Small intestine (tissue), 7 donors: ENCODE measurements at regions not wholly inside any gene's neighbourhood (a gene's known extent, or its start where the extent isn't known, plus 50 kb on each side); places are given as distances from the start of the nearest gene placed in this dataset.

ENCODE experiments used
- DNase-seq, 2 donors: peaks; one replicate each; pipeline versions ENCODE4 v3.0.0 to v3.0.0-alpha.2; 2013
- FAIRE-seq: peaks from 2 replicates; lab custom pipeline; 2012; peaks lifted over from hg19 to GRCh38; lab: Jason Lieb, UNC
- H3K27ac ChIP-seq, 3 donors: one replicate each; pipeline ENCODE4 v1.5.1; 2013; ENCODE audit warnings: low read length in 2 of 3, mild to moderate bottlenecking in 2 of 3, control low read depth in 1 of 3, inconsistent platforms in 1 of 3, low read depth in 1 of 3, moderate library complexity in 1 of 3
- H3K27me3 ChIP-seq, 3 donors: one replicate each; pipeline ENCODE4 v1.6.1; 2013; ENCODE audit warnings: low read length in 3 of 3, inconsistent platforms in 1 of 3; ENCODE audit not compliant: control insufficient read depth in 3 of 3, insufficient read depth in 3 of 3
- H3K36me3 ChIP-seq, 3 donors: one replicate each; pipeline ENCODE4 v1.6.1; 2013; ENCODE audit warnings: low read length in 3 of 3, inconsistent platforms in 1 of 3, low read depth in 1 of 3, mild to moderate bottlenecking in 1 of 3, moderate library complexity in 1 of 3; ENCODE audit not compliant: control insufficient read depth in 3 of 3, insufficient read depth in 2 of 3
- H3K4me1 ChIP-seq, 3 donors: one replicate each; pipeline ENCODE4 v1.6.1; 2013; ENCODE audit warnings: low read length in 2 of 3, inconsistent platforms in 1 of 3, low read depth in 1 of 3, mild to moderate bottlenecking in 1 of 3, moderate library complexity in 1 of 3; ENCODE audit not compliant: control insufficient read depth in 3 of 3, insufficient read depth in 2 of 3
- H3K4me3 ChIP-seq, 3 donors: one replicate each; pipeline ENCODE4 v1.5.1; 2013; ENCODE audit warnings: low read length in 3 of 3, control low read depth in 1 of 3, inconsistent platforms in 1 of 3, low read depth in 1 of 3, mild to moderate bottlenecking in 1 of 3, moderate library complexity in 1 of 3
- H3K9me3 ChIP-seq, 2 donors: one replicate each; pipeline ENCODE4 v1.6.1; 2013; ENCODE audit warnings: low read depth in 1 of 2, low read length in 1 of 2; ENCODE audit not compliant: control insufficient read depth in 2 of 2, insufficient read depth in 1 of 2
- WGBS, 3 donors: extraction: QIAGEN DNeasy Blood & Tissue Kit; methylation state at CpG; one replicate each; pipeline ENCODE4 v1.1.7; 2013; 5-methylcytosine and 5-hydroxymethylcytosine counted together
- donor health status: healthy with polysubstance abuse.
- donor health status: control.
- donor health status: control.
- donor health status: Bipolar disorder and iron deficiency.
- donor health status: healthy.

- no peaks in the 10 kb centered on the region for H3K4me1 ChIP-seq
- no peaks in the 10 kb centered on the region for H3K36me3 ChIP-seq
These were observed 292.0 kb downstream of the FZD1 start for GRCh38 chr7:91556239-91556638.

GRCh38 chr7:91556956-91557650 is 292.9 kb downstream of the FZD1 start:
- WGBS, 3 donors, result 73 to 77% (median 73%) methylated on average over 7 of the region's 7 CpGs
- H3K36me3 ChIP-seq, result no peaks in the 10 kb centered on the region

More at GRCh38 chr7:91556239-91556638, 292.0 kb downstream of the FZD1 start:
- Histone ChIP-seq H3K4me3 (no peak overlapping the region), H3K9me3 (no peaks in the 10 kb centered on the region), H3K27ac (no peak overlapping the region), H3K27me3 (no peaks in the 10 kb centered on the region)
- WGBS, 3 donors, result 73 to 87% (median 76%) methylated on average over 4 of the region's 4 CpGs
- FAIRE-seq (no peak), DNase-seq (no peak)

GRCh38 chr7:91557789-91558404 is 293.7 kb downstream of the FZD1 start:
- H3K27ac ChIP-seq, result no peak overlapping the region
- H3K9me3 ChIP-seq, result no peaks in the 10 kb centered on the region
- H3K36me3 ChIP-seq, result no peaks in the 10 kb centered on the region
- H3K27me3 ChIP-seq, result no peaks in the 10 kb centered on the region
- DNase-seq (no peak), FAIRE-seq (no peak)
- H3K4me3 ChIP-seq, result no peak overlapping the region
- WGBS, 3 donors, result 65 to 77% (median 73%) methylated on average over 8 of the region's 8 CpGs
- H3K4me1 ChIP-seq, result no peaks in the 10 kb centered on the region

More at GRCh38 chr7:91556956-91557650, 292.9 kb downstream of the FZD1 start:
- Histone ChIP-seq H3K27ac (no peak overlapping the region), H3K27me3 (no peaks in the 10 kb centered on the region), H3K4me3 (no peak overlapping the region), H3K9me3 (no peaks in the 10 kb centered on the region), H3K4me1 (no peaks in the 10 kb centered on the region)
- FAIRE-seq (no peak), DNase-seq (no peak)

GRCh38 chr7:91559947-91560346 is 295.7 kb downstream of the FZD1 start:
- WGBS, 3 donors, result 88 to 97% (median 90%) methylated on average over 2 of the region's 2 CpGs
- Histone ChIP-seq H3K27ac (no peak overlapping the region), H3K4me1 (no peaks in the 10 kb centered on the region), H3K36me3 (no peaks in the 10 kb centered on the region), H3K27me3 (no peaks in the 10 kb centered on the region), H3K9me3 (no peaks in the 10 kb centered on the region), H3K4me3 (no peak overlapping the region)
- DNase-seq, result no peak
- no peak for FAIRE-seq

- 87 to 95% (median 92%) methylated on average over 1 of the region's 1 CpG for WGBS, 3 donors
- no peaks in the 10 kb centered on the region for H3K27me3 ChIP-seq
- FAIRE-seq (no peak), DNase-seq (no peak)
- H3K9me3 ChIP-seq, result no peaks in the 10 kb centered on the region
- no peaks in the 10 kb centered on the region for H3K4me1 ChIP-seq
- H3K27ac ChIP-seq, result no peak overlapping the region
- H3K4me3 ChIP-seq, result no peak overlapping the region
- H3K36me3 ChIP-seq, result no peaks in the 10 kb centered on the region
These were observed 299.9 kb downstream of the FZD1 start for GRCh38 chr7:91564101-91564500.

- WGBS, 3 donors, result 35 to 76% (median 69%) methylated on average over 1 of the region's 1 CpG
- Histone ChIP-seq H3K4me3 (no peak overlapping the region), H3K27me3 (no peaks in the 10 kb centered on the region), H3K9me3 (no peaks in the 10 kb centered on the region), H3K36me3 (no peaks in the 10 kb centered on the region), H3K27ac (no peak overlapping the region), H3K4me1 (no peaks in the 10 kb centered on the region)
- DNase-seq (no peak), FAIRE-seq (no peak)
These were observed 300.3 kb downstream of the FZD1 start for GRCh38 chr7:91564541-91564940.

- Histone ChIP-seq H3K4me1 (no peaks in the 10 kb centered on the region), H3K4me3 (no peak overlapping the region), H3K27ac (no peak overlapping the region), H3K27me3 (no peaks in the 10 kb centered on the region), H3K36me3 (no peaks in the 10 kb centered on the region), H3K9me3 (no peaks in the 10 kb centered on the region)
- DNase-seq (no peak), FAIRE-seq (no peak)
- WGBS, 3 donors, result 72 to 80% (median 76%) methylated on average over 13 of the region's 13 CpGs
These were observed 301.5 kb downstream of the FZD1 start for GRCh38 chr7:91565499-91566401.

GRCh38 chr7:91566402-91566732 is 302.1 kb downstream of the FZD1 start:
- Histone ChIP-seq H3K4me1 (no peaks in the 10 kb centered on the region), H3K27me3 (no peaks in the 10 kb centered on the region), H3K9me3 (no peaks in the 10 kb centered on the region), H3K4me3 (no peak overlapping the region), H3K36me3 (no peaks in the 10 kb centered on the region), H3K27ac (no peak overlapping the region)
- WGBS, 3 donors, result 79 to 88% (median 85%) methylated on average over 3 of the region's 3 CpGs
- FAIRE-seq, result no peak
- DNase-seq, result no peak
